ENCODE measurements at regions not wholly inside any gene's neighbourhood (a gene's known extent, or its start where the extent isn't known, plus 50 kb on each side); places are given as distances from the start of the nearest gene placed in this dataset.

- Histone ChIP-seq H3K18ac (ENCODE audit: insufficient read length, low read depth, low read length) (no peak overlapping the region), H3K79me2 (ENCODE audit: insufficient read depth, low read length) (no peaks in the 10 kb centered on the region), H4K8ac (replicated peaks; ENCODE audit: insufficient read length, low read depth, low read length) (no peak overlapping the region), H3T11ph (ENCODE audit: low read length) (no peak overlapping the region), H3K4ac (ENCODE audit: low read depth, low read length) (no peak overlapping the region), H3K4me2 (ENCODE audit: insufficient read depth, insufficient read length, low read length) (no peak overlapping the region), H2AFZ (ENCODE audit: low read length) (no peak overlapping the region), H3K56ac (ENCODE audit: insufficient read length, low read depth, low read length) (no peak overlapping the region), H3K27me3 (ENCODE audit: insufficient read depth, low read length) (no peaks in the 10 kb centered on the region), H3K23ac (ENCODE audit: insufficient read length, low read depth, low read length) (no peak overlapping the region), H4K91ac (ENCODE audit: insufficient read length, low read depth, low read length) (no peak overlapping the region), H3K9me3 (ENCODE audit: control insufficient read depth, low read depth, low read length) (no peaks in the 10 kb centered on the region), H3K79me1 (ENCODE audit: insufficient read depth, low read depth, low read length, poor library complexity, severe bottlenecking) (no peaks in the 10 kb centered on the region), H2BK12ac (ENCODE audit: insufficient read length, low read depth, low read length) (no peak overlapping the region), H2BK120ac (ENCODE audit: low read depth, low read length, poor library complexity, severe bottlenecking) (no peak overlapping the region), H2AK5ac (ENCODE audit: insufficient read length, low read length) (no peak overlapping the region), H4K20me1 (ENCODE audit: control insufficient read depth, insufficient read depth, insufficient read length) (no peaks in the 10 kb centered on the region), H2BK15ac (ENCODE audit: low read depth, low read length) (no peak overlapping the region), H3K4me1 (ENCODE audit: insufficient read depth, low read length) (no peaks in the 10 kb centered on the region; the same call in 1 of the 2 replicates), H3K23me2 (ENCODE audit: insufficient read length, low read depth, low read length, poor library complexity, severe bottlenecking) (no peaks in the 10 kb centered on the region), H3K9ac (ENCODE audit: extremely low read depth, insufficient read length, low read length) (no peak overlapping the region), H3K27ac (ENCODE audit: insufficient read length, low read depth, low read length) (no peak overlapping the region), H4K5ac (ENCODE audit: insufficient read length, low read depth, low read length) (no peak overlapping the region), H2BK20ac (ENCODE audit: low read depth, low read length, poor library complexity, severe bottlenecking) (no peak overlapping the region), H2BK5ac (ENCODE audit: insufficient read length, low read length) (no peak overlapping the region), H3K14ac (ENCODE audit: insufficient read depth, low read length) (no peak overlapping the region)
- H3K27ac Mint-ChIP-seq, result no peak overlapping the region
- TF ChIP-seq CTCF (conservative IDR thresholded peaks at IDR 0.05), result no peak
- H3K4me3 Mint-ChIP-seq, result no peak overlapping the region
- H3K27me3 Mint-ChIP-seq (ENCODE audit: low read depth), result peaks cover 2% of the 10 kb centered on the region; the same call in 1 of the 2 replicates
- H3K36me3 Mint-ChIP-seq (ENCODE audit: insufficient read depth in 1 of 3, low read depth in 3 of 3), result no peaks in the 10 kb centered on the region; a peak in 1 of 7 replicates
- WGBS (ENCODE audit: extremely low coverage, insufficient read length, low lambda C conversion rate), result no CpG with 5 or more reads among the region's 2 CpGs
- no peak for DNase-seq
- H3K4me1 Mint-ChIP-seq, result peaks cover 17 to 32% of the 10 kb centered on the region in 2 experiments
- no peaks in the 10 kb centered on the region for H3K9me3 Mint-ChIP-seq
Measured at GRCh38 chr3:44033123-44033522, 208.6 kb upstream of the TOPAZ1 start.

Measured in H9 (cell line).